Lower lobe of right lung (tissue), 2 donors: ENCODE measurements at regions not wholly inside any gene's neighbourhood (a gene's known extent, or its start where the extent isn't known, plus 50 kb on each side); places are given as distances from the start of the nearest gene placed in this dataset.
"Not testable (repeated sequence)": the region's sequence is repeated elsewhere in the genome, so short reads cannot be mapped to it uniquely, and the experiment has no call there.

Experiments used
- ATAC-seq, 2 donors: fragments of 200-7000 bp; cut with Tn5 transposase; one replicate each; pipeline ENCODE4 v1.9.1; 2020 to 2022; ENCODE audit warnings: mild to moderate bottlenecking in 2 of 2, moderate library complexity in 2 of 2
- DNase-seq: peaks from one replicate; pipeline ENCODE4 v3.0.0-alpha.2; 2020
- H3K27ac ChIP-seq: fragments of 200-600 bp; one replicate; pipeline ENCODE4 v1.8.0; 2022
- H3K27me3 ChIP-seq: fragments of 200-600 bp; one replicate; pipeline ENCODE4 v1.8.0; 2022; ENCODE audit warnings: low read depth
- H3K36me3 ChIP-seq: fragments of 200-600 bp; one replicate; pipeline ENCODE4 v1.8.0; 2022; ENCODE audit warnings: mild to moderate bottlenecking
- H3K4me1 ChIP-seq: fragments of 200-600 bp; one replicate; pipeline ENCODE4 v1.8.0; 2022
- H3K4me3 ChIP-seq: fragments of 200-600 bp; one replicate; pipeline ENCODE4 v1.8.0; 2022; ENCODE audit warnings: mild to moderate bottlenecking
- H3K9me3 ChIP-seq: fragments of 200-600 bp; one replicate; pipeline ENCODE4 v1.8.0; 2022
- intact Hi-C: fragments of 100-400 bp; cut with DNase I; formaldehyde crosslinking; loops from one replicate; pipeline ENCODE4 v1.11.0; 2022
- donor health status: DM: no; HTN: yes; CAD: no; lungs with severe emphysema.

DNA sequence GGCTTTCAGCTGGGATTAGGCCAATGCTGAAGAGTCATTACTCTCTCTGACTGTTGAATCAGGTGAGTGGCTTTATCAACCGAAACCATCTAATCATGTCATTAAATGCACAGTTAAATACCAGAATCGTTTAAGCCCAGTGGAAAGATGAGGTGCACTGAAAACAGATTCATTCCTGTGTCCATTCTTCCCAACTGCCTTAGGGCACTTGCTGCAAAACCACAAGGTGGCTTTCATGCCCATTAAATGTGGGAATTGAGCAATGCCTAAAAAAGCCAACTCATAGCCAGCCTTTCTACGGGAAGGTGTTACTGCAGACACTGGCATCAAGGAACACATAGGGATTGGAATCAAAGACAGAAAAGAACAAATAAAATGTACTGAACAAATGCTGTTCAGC is 246.3 kb upstream of the NBPF12 start:
- H3K27me3 ChIP-seq, H3K4me3 ChIP-seq, DNase-seq, ATAC-seq, H3K4me1 ChIP-seq, H3K36me3 ChIP-seq, H3K27ac ChIP-seq, H3K9me3 ChIP-seq, intact Hi-C loops: not testable (repeated sequence)

- intact Hi-C loops, ATAC-seq, H3K9me3 ChIP-seq, H3K36me3 ChIP-seq, H3K27me3 ChIP-seq, DNase-seq, H3K27ac ChIP-seq, H3K4me1 ChIP-seq, H3K4me3 ChIP-seq: not testable (repeated sequence)
Measured at GRCh38 chr1:146688893-146689292, 249.2 kb upstream of the NBPF12 start.

GRCh38 chr1:146686777-146687366 is 251.3 kb upstream of the NBPF12 start:
- H3K4me3 ChIP-seq, H3K36me3 ChIP-seq, H3K27ac ChIP-seq, H3K9me3 ChIP-seq, H3K27me3 ChIP-seq, ATAC-seq, intact Hi-C loops, DNase-seq, H3K4me1 ChIP-seq: not testable (repeated sequence)

DNA sequence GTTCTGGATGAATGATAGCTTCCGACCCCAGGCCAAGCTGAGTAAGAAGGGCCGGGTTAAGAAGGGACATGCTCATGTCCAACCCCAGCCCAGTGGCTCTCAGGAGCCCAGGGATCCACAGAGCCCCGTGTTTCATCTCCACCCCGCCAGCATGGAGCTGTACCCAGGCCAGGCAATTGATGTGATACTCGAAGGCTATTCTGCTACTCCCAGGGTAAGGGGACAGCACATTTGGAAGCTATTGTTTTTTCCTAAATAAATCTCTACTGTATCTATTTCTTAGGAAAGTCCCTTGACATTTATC is 255.0 kb upstream of the NBPF12 start:
- intact Hi-C loops, H3K27me3 ChIP-seq, DNase-seq, H3K36me3 ChIP-seq, H3K4me1 ChIP-seq, ATAC-seq, H3K9me3 ChIP-seq, H3K4me3 ChIP-seq, H3K27ac ChIP-seq: not testable (repeated sequence)

GRCh38 chr1:146682227-146683125 is 255.6 kb upstream of the NBPF12 start:
- H3K4me3 ChIP-seq, H3K36me3 ChIP-seq, H3K4me1 ChIP-seq, intact Hi-C loops, H3K27ac ChIP-seq, H3K27me3 ChIP-seq, ATAC-seq, H3K9me3 ChIP-seq, DNase-seq: not testable (repeated sequence)

DNA sequence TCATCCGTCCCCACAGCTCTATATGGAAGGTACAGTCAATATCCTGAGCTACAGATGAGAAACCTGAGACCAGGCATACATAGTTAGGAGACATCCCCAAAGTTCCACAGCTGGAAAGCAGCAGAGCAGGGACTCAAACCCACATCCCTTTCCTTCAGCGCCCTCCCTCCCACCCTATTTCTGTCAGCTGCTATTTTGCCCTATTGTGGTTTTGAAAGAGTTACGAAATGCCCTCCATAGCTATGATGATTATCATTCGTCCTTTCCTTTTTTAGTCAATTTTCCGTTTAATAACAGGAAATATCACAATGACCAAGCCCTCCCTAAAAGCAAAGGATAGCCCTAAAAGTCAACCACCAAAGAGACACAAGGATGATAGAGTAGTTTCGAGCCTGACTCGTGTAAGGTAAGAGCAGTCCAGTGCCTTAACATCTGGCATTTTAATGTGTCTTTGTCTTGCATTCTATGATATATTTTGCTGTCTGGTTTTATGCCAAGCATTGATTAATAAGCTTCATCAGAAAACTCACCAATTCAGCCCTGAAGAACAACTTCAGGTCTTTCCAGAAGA is 264.3 kb upstream of the NBPF12 start:
- H3K4me3 ChIP-seq, DNase-seq, H3K27me3 ChIP-seq, H3K4me1 ChIP-seq, H3K9me3 ChIP-seq, H3K27ac ChIP-seq, intact Hi-C loops, ATAC-seq, H3K36me3 ChIP-seq: not testable (repeated sequence)

DNA sequence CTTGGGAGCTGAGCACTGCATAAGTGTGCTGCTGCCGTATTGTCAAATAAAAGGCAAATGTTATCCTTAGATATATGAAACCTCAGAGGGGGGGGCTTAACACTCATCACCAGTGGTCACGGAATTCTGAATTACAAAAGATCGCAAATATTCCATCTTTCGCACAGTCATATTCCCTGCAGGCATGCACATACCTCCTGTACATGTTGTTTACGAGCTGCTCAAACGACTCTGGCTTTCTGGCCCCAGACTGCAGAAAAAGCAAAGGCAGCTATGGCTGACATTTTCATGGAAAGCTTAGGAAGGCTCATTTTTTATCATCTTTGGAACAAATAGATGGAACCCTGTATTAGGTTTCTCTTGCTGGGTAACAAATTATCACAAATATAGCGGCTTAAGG is 265.5 kb upstream of the NBPF12 start:
- H3K4me1 ChIP-seq, intact Hi-C loops, H3K36me3 ChIP-seq, H3K4me3 ChIP-seq, H3K9me3 ChIP-seq, H3K27ac ChIP-seq, ATAC-seq, DNase-seq, H3K27me3 ChIP-seq: not testable (repeated sequence)

- H3K9me3 ChIP-seq, H3K36me3 ChIP-seq, H3K4me3 ChIP-seq, ATAC-seq, DNase-seq, H3K4me1 ChIP-seq, H3K27ac ChIP-seq, intact Hi-C loops, H3K27me3 ChIP-seq: not testable (repeated sequence)
Measured at GRCh38 chr1:146671588-146671987, 266.5 kb upstream of the NBPF12 start.

- H3K27me3 ChIP-seq, H3K27ac ChIP-seq, ATAC-seq, intact Hi-C loops, H3K36me3 ChIP-seq, H3K9me3 ChIP-seq, H3K4me1 ChIP-seq, H3K4me3 ChIP-seq, DNase-seq: not testable (repeated sequence)
Measured at GRCh38 chr1:146670832-146671566, 267.1 kb upstream of the NBPF12 start.

DNA sequence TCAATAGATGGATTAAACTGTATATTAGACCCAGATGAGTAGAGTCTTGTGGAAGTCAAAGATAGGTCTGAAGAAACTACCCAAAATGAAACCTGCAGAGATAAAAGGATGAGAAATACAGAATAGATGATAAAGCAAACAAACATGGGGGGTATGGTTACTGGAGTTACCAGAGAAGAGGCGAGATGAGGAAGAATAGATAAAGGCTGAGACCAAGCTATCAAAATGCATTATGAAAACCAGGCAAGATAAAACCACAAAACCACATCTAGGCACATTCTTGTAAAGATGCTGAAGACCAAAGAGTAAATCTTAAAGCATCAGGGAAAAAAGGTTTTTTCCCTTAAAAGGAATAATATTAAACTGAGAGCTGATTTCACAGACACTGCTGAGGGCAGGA is 271.8 kb upstream of the NBPF12 start:
- DNase-seq, H3K4me1 ChIP-seq, H3K27ac ChIP-seq, ATAC-seq, H3K36me3 ChIP-seq, H3K9me3 ChIP-seq, intact Hi-C loops, H3K4me3 ChIP-seq, H3K27me3 ChIP-seq: not testable (repeated sequence)

DNA sequence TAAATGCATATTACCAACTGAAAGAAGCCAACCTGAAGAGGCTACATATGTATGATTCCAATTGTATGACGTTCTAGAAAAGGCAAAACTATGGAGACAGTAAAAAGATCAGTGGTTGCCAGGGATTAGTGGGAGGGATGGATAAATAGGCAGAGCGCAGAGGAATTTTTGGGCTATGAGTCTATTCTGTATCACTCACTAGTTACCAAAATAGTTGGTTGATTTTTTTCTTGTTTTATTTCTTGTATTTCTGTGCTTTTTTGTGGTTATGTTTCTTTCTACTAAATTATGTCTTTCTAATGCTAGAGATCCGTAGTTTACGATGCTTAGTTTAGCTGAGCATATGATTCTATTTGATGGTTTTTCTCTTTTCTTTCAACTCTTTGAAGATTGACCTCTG is 277.9 kb upstream of the NBPF12 start:
- DNase-seq, H3K4me3 ChIP-seq, intact Hi-C loops, H3K27me3 ChIP-seq, H3K4me1 ChIP-seq, H3K9me3 ChIP-seq, H3K36me3 ChIP-seq, ATAC-seq, H3K27ac ChIP-seq: not testable (repeated sequence)

- H3K27me3 ChIP-seq, H3K4me1 ChIP-seq, H3K9me3 ChIP-seq, ATAC-seq, intact Hi-C loops, H3K4me3 ChIP-seq, H3K27ac ChIP-seq, H3K36me3 ChIP-seq, DNase-seq: not testable (repeated sequence)
Measured at GRCh38 chr1:146656356-146657060, 281.6 kb upstream of the NBPF12 start.

- H3K9me3 ChIP-seq, ATAC-seq, H3K27ac ChIP-seq, H3K27me3 ChIP-seq, intact Hi-C loops, H3K4me3 ChIP-seq, H3K36me3 ChIP-seq, DNase-seq, H3K4me1 ChIP-seq: not testable (repeated sequence)
Measured at GRCh38 chr1:146654763-146655162, 283.4 kb upstream of the NBPF12 start.
